Fibroblast of the aortic adventitia (primary cell): ENCODE measurements at regions not wholly inside any gene's neighbourhood (a gene's known extent, or its start where the extent isn't known, plus 50 kb on each side); places are given as distances from the start of the nearest gene placed in this dataset.

ENCODE experiments used
- DNase-seq: peaks from one replicate; pipeline ENCODE4 v3.0.0-alpha.2; 2010; ENCODE audit warnings: low read depth
- H3K4me3 ChIP-seq: 2 replicates; pipeline ENCODE4 v1.5.1; 2011; ENCODE audit warnings: low read depth, mild to moderate bottlenecking, control low read depth, low read length, moderate library complexity
- CTCF ChIP-seq: IDR thresholded peaks from 2 replicates; pipeline ENCODE4 v1.5.1; 2011; ENCODE audit warnings: mild to moderate bottlenecking, low read length, control low read depth, inconsistent platforms; ENCODE audit not compliant: insufficient read depth

DNA sequence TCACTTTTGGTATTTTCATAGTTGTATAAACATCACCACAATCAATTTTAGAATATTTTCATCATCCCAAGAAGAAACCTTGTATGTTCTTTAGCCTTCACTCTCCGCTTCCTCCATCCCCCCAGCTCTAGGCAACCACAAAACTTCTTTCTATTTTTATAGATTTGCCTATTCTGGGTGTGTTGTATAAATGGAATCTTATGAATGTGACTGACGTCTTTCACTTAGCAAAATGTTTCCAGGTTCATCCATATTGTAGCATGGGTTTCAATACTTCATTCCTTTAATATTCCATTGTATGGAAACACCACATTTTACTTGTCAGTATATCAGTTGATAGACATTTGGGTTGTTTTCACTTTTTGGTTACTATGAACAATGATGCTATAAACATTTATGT is 335.8 kb upstream of the GOLIM4 start:
- DNase-seq: no peak
- no peak for TF ChIP-seq CTCF
- no peak overlapping the region for H3K4me3 ChIP-seq

GRCh38 chr3:168427835-168428475 is 332.2 kb upstream of the GOLIM4 start:
- no peak for DNase-seq
- TF ChIP-seq CTCF: no peak
- no peak overlapping the region for H3K4me3 ChIP-seq

GRCh38 chr3:168427156-168427555 is 331.4 kb upstream of the GOLIM4 start:
- TF ChIP-seq CTCF: no peak
- H3K4me3 ChIP-seq: no peak overlapping the region
- DNase-seq: no peak

DNA sequence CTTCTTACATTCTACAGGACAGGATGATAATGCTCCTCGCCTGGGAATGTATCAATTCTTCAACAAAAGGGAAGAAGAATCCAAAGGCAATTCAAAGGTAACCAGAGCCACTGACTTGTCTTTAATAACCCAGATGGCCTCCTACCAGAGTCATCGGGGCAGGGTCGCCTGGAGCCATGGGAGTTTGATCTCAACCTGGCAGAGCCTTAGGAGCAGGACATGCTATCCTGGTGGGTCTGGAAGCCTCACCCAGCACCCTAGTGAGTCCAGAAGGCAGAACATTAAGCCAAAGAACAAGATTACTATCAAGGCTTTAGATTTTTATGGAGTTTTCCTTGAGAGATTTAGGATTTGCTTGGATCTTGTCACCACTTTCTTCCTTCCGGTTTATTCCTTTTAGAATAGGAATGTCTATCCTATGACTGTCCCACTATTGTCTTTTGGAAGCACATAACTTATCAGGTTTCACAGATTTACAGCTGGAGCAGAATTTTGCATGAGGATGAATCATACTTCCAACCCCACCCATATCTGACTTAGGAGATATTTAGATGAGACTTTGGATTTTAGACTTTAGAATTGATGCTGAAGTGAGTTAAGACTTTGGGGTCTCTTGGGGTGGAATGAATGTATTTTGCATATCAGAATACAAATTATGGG is 330.3 kb upstream of the GOLIM4 start:
- DNase-seq: peak; percentile 0
- H3K4me3 ChIP-seq: no peak overlapping the region
- TF ChIP-seq CTCF: no peak

- DNase-seq: peak; percentile 0
- TF ChIP-seq CTCF: no peak
Measured at GRCh38 chr3:168424059-168424734, 328.5 kb upstream of the GOLIM4 start.

DNA sequence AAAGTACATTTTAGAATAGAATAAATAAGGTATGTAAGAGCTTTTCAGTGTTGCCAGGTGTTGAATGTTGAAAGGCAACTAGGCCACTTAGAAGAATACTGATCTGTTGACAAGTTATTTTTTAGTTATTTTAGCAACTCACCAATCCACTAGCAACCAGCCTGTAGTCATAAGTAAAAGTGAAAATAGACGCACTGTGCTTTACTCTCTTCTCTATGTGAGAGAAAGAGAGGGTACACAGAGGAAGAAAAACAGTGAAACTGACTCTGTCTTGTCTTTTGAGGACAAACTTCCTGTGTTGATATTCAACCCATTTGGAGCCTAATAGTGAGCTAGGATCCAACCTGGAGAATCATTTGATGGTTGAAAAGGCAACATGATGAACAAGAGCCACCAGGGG is 327.1 kb upstream of the GOLIM4 start:
- no peak for TF ChIP-seq CTCF
- no peak for DNase-seq
- no peak overlapping the region for H3K4me3 ChIP-seq

More at GRCh38 chr3:168424059-168424734, 328.5 kb upstream of the GOLIM4 start:
- no peak overlapping the region for H3K4me3 ChIP-seq
